ENCODE measurements at regions not wholly inside any gene's neighbourhood (a gene's known extent, or its start where the extent isn't known, plus 50 kb on each side); places are given as distances from the start of the nearest gene placed in this dataset.
"Not testable (repeated sequence)": the region's sequence is repeated elsewhere in the genome, so short reads cannot be mapped to it uniquely, and the experiment has no call there.

DNA sequence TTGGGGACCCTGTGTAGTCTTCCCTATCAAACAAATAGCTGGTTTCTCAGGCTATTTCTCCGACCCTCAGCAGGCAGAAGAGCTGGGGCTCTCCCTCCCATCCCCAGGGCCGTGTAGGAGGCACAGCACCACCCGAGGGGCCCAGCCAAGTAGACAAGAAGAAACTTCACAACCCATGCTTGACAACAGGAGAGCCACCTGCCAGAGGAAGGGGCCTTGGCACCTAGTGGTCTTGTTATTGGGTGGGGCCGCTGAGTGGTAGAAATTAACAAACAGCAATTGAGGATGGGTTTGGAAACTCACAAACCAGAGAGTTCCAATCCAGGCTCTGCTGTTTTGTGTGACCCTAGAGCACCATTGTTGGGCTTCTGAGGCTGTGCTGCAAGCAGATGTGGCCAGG lies 108.5 kb upstream of the CHD6 start:
- no peak for DNase-seq (ENCODE audit: low read depth in 2 of 2)

DNA sequence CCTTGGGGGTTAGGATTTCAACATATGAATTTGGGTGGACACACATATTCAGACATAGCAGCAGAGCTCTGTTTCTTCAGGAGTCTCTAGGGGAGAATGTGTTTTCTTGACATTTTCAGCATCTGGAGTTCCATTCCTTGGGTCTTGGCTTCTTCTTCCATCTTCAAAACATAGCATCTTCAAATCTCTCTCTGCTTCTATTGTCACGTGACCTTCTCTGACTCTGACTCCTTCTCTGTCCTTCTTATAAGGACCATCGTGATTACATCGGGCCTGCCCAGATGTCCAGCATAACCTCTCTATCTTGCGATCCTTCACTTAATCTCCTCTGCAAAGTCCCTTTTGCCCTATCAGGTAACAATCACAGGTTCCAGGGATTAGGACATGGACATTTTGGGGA lies 101.0 kb upstream of the CHD6 start:
- no peak for DNase-seq (ENCODE audit: low read depth in 2 of 2)

DNA sequence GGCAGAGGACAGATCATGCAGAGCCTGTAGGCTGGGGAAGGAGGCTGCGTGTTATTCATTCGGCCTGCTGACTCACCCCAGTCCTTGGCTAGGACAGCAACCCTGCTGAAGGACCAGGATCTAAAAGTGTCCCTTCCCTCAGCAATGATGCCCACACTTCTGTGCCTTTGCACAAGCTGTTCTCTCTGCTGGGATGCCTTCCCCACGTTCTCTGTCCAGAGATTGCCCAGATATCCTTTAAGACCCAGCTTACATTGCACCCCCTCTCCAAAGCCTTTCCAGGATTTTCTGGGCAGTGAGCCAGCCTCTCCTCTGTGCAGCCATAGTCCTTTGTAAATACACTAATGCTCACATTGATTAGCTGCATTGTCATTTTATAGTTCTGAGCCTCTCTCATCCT lies 99.3 kb upstream of the CHD6 start:
- DNase-seq (ENCODE audit: low read depth in 2 of 2) = no peak

DNA sequence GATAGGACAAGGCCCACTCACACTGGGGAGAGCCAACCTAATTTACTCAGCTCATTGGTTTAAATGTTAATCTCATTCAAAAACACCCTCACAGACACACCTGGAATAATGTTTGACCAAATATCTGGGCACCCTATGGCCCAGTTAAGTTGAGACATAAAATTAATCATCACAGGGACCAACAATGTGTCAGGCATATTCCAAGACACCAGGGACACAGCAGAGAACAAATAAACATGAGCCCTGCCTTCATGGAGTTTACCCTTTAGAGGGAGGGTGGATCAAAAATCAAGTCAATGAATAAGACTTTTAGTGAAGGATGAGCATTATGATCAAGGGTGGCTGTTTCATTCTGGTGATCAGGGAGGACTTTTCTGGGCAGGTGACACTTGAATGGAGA lies 98.7 kb upstream of the CHD6 start:
- DNase-seq (ENCODE audit: low read depth in 2 of 2) = no peak

DNA sequence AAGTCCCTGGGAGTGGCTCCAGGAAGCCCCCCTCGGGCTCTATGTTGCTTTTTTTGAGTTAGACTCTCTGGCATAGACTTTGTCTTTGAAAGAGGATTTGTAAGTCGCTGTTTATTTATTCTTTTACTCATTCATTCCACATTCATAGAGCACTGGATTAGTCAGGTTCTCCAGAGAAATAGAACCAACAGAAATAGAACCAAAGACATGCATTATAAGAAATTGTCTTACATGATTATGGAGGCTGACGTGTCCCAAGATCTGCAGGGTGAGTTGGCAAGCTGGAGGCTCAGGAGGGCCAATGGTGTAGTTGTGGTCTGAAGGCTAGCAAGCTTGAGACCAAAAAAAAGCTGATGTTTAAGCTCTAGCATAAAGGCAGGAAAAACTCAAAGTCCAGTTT lies 98.3 kb upstream of the CHD6 start:
- DNase-seq (ENCODE audit: low read depth in 2 of 2) = no peak

DNA sequence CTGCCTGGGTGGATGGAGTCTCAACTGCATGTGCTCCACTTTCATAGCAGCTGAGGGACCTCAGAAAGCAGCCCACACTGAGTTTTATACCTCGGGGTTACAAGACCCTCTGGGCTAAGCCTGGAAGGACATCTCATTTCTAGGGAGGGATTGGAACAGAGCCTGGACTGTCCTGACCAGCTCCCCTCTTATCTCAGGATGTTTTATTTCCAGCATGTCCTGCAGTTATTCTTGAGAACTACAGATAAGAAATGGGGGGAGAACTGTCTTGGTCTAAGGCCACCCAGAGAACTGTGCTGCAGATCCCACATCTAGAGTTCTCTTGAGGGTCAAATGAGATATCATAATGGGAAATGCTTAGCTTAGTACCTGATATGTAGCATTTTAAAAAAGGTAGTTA lies 97.3 kb upstream of the CHD6 start:
- no peak for DNase-seq (ENCODE audit: low read depth in 2 of 2)

DNA sequence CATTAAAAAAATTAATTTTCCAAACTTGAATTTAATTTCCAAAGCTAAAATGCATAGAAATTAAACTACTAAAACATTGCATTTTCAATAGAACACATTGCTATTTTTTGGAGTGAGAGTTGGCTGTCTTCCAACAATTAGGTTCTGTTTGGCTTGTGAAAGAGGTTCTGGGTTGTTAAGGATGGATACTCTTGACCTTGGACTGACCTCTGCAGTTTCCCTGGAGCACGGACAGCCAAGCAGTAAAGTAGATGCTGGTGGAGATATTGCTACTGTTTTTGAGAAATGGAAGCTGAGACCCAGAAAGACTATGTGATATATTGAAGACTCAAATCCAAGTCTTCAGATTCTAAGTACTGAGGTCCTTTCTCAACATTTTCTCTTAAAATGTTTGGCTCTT lies 95.9 kb upstream of the CHD6 start:
- DNase-seq (ENCODE audit: low read depth in 2 of 2) = no peak

DNA sequence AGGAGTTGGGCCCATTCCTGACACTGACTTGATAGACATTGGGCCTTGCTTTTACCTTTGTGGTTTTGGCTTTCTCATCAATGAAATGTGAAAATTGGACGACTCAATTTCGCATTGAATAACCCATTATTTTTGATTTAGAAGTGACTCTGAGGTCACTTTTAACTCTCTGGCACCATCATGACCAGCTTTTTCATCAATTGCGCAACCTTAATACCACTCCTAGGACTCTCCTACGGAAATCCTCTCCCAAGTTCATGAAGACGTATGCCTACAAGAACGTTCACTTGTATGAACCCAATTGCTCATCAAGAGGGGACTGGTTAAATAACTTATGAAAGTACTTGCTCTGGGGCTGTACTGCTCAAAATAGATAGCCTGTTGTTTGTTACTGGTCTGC lies 86.7 kb upstream of the CHD6 start:
- no peak for DNase-seq (ENCODE audit: low read depth in 2 of 2)

DNA sequence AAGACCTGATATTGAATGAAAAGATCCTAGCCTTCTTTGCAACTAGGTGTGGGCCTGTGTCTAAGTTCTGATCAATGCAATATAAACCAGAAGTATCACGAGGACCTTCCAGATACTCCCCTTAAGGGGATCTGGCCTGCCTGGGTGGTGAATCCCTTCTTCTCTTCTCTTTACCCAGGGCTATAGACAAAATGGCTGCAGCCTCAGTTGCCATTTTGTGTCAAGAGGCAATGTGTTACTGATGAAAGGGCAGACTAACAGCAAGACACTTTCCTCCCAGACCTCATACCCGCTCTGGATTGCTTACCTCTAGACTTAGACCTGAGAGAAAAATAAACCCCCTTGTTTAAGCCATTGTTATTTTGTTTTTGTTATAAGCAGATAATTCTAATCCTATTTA lies 84.5 kb upstream of the CHD6 start:
- DNase-seq (ENCODE audit: low read depth in 2 of 2) = no peak

DNA sequence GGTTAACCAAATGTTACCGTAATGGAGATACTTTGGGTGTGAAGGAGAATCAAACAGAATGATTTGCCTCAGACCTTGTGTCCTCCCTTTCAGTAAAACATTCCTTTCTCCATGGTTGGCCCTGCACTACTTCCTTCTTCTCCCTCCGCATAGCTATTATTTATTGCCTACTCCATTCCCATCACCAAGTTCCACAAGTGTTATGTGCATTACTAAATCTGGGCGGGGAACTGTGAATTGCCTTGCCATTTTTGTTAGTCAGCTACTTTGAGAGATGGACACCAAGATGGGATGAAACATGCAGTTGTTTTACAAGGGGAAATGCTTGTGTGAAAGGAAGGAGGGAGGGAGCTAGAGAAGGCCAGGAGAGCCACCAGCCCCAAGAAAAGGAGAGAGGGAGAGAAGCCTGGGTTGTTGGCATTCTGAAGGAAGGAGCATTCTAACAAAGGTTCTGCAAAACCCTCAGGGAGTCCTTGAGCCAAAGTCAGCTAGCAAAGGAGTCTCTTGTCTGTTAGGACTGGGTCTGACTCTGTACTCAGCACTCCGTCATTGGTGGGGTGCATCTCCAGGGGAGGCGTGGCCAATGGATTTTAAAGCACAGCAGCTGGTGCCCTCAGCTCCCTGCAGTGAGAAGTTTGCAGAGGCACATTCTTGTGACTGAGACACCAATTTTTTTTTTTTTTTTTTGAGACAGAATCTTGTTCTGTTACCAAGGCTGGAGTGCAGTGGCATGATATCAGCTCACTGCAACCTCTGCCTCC lies 83.6 kb upstream of the CHD6 start:
- no peak for DNase-seq (ENCODE audit: low read depth in 2 of 2)

DNA sequence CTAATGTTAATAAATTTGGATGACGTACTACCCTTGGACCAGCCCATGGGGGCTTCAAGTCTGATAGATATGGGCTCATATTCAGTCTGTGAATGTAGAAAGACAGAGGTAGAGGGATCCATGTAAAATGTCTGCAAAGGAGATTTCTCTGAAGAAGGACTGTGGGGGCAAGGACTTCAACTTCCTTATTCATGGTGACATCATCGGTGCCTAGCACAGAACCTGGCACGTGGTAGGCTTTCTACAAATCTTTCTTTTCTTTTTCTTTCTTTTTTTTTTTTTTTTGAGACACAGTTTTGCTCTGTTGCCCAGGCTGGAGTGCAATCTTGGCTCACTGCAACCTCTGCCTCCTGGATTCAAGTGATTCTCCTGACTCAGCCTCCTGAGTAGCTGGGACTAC lies 81.5 kb upstream of the CHD6 start:
- not testable (repeated sequence) for DNase-seq (ENCODE audit: low read depth in 2 of 2)

DNA sequence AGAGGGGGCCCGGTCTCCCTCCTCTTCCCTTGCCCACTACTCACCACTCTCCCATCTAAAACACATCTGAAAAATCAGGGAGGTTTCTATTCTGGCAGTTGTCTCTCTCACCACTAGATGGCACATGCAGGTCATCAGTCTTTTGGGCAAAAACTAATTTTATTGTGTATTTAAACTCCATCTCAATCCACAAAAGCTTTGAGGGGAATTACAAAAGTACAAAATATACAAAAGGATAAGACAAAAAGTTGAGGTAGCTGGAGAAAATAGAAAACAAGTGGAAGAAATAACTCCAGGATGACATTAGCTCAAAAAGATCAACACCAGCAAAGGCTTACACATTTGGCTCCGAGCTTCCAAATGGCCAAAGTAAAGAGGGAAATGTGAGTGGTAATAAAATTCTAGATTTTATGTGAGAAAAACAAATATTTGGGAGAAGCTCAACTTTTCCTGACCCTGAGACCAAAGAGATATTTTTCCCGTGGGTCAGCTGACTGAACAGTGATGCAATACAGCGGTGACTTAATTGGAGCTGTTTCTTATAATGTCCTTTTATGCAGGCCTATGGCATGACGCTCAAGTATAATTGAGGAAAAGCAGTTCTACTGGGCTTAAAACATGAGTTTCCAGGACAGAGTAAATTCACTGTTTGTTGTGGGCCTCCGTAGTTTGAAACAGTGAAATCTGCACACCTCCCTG lies 79.8 kb upstream of the CHD6 start:
- peak in 1 of 2 donors; percentile 44 for DNase-seq (ENCODE audit: low read depth in 2 of 2)

DNA sequence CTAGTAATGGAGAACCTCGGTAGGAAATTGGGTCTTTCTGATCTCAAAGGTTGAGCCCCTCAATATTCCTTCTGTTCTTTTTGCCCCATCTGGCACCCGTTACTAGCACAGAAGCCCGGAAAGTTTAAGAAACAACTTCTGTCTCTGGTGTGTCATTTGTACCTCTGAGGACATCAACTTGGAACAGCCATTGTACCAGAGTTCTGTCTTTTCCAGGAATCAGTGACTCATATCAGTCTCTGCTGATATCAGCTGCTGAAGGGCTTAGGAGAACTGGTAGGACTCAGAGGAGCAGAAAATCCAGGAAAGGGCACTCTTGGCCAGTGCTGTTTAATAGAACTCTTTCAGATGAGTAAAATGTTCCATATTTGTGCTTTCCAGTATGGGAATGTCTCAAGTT lies 78.3 kb upstream of the CHD6 start:
- DNase-seq (ENCODE audit: low read depth in 2 of 2) = no peak

DNA sequence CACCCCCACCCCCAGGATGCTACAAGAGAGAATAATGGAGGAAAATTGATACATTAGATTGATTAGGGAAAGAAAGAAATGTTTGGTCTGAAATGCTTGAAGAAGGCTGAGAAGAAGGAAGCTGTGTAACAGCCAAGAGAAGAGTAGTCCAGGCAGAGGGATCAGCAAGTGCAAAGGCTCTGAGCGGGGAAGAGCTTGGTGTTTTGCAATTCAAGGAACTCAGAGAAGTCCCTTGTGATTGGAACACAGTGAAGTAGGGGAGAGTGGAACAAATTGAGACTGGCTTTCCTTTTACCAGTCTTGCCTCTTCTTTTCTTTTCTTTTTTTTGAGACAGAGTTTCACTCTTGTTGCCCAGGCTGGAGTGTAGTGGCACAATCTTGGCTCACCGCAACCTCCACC lies 76.6 kb upstream of the CHD6 start:
- DNase-seq (ENCODE audit: low read depth in 2 of 2) = no peak

DNA sequence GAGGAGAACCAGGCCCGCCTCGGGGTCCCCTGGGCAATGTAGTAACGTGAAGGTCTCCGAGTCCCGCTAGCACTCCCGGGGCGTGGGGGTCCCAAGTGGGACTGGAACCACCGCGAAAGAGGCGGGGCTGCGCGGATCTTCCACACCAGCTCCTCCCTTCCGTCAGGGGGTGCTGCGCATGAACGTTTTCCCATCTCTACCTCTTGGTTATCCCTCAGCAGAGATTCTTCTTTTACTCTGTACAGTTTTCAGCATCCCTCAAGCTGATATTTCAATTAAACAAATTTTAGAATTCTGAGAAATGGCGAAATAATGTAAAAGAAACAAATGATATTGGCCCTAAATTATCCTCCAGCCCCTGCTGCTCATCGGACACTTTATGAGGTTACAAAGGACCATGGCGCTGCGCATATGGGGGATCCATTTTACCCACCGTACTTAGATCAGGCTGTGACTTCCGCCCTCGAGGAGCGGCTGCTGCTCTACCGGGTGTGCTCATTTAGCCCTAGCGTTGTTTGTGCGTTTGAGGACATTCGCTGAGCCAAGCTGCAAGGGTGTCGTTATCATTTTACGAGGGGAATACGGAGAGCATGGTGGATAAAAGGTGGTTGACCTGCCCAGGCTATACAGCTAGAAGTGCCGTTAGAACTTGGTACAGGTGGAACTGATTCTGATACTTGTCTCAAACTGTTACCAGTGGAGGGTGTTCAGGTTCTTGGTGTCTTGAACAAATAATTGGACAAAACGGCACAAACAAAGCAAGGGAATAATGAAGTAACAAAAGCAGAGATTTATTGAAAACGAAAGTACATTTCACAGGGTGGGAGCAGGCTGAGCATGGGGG lies 75.2 kb upstream of the CHD6 start:
- DNase-seq (ENCODE audit: low read depth in 2 of 2) = peak; percentile 89 to 91

DNA sequence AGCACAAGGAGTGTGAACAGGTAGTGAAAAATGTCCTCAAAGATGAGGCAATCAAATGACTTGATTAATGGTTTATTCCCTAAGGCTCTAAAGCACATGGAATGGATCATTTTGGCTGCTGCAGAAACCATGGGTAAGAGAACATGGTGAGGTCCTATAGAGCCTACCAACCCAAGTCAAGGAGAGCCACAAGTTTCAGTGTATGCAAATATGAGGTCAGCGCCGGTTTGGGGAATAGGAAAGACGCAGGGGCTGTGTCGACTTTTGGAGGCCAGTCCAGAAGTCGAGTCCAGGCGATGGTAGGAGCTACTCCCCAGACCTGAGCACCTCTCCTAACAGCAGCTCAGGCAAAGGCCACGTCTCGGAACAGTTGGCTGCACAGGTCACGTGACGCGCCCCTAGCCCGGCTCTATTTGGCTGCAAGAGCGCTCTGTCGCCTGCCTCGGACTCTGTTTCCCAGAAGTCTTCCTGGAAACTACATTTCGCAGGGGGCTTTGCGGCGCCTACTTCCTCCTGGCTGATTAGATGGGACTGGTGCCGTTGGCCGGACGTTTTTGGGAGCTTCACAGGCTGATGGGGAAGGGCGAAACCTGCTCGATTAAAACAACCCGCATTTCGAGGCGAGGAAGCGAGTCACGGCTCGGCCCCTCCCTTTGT lies 74.4 kb upstream of the CHD6 start:
- peak; percentile 55 to 59 for DNase-seq (ENCODE audit: low read depth in 2 of 2)

DNA sequence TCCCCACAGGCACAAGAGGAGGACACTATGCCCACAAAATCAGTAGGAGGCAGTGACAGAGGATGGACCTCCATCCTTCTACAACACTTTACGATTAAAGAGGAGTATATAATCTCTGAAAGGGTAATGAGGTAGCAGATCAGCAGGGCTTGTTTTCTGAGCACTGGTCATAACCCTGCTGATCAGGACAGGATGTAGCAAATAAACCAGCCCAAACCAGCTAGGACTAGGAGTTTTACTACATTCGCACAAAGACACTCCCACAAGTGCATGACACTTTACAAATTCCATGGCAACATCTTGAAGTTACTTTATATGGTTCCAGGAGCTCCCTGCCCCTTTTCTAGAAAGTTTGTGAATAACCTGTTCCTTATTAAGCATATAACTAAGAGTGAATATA lies 73.3 kb upstream of the CHD6 start:
- DNase-seq (ENCODE audit: low read depth in 2 of 2) = no peak

DNA sequence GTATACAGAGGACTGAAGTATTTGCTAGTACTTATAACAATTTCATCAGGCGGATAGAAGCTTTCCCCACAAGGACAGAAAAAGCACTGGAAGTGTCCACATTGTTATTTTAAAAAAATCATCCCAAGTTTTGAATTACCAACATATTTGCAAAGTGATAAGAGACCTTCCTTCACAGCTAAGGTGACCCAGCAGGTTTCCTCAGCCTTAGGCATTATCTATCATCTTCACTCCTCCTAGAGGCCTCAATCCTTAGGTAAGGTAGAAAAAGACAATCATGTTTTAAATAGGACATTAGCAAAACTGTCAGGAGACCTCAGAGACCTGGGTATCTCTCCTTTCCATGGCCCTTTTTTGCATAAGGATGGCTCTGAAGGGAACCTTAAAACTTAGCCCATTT lies 72.5 kb upstream of the CHD6 start:
- DNase-seq (ENCODE audit: low read depth in 2 of 2) = no peak

DNA sequence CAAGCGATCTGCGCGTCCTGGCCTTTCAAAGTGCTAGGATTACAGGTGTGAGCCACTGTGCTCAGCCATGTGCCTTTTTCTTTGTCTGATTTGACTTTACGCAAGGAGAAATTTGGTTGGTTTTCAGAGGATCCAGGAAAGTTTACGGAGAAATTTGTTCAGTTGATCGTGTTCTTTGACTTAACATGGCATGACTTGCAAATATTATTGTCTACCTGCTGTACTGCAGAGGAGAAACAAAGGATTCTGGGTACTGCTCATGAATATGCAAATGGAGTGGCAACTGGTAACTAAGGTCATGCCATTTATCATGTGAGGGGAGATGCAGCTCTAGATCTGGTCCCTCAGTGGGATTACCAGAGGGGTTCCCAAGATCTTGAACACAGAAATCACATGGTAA lies 68.8 kb upstream of the CHD6 start:
- DNase-seq (ENCODE audit: low read depth in 2 of 2) = no peak

DNA sequence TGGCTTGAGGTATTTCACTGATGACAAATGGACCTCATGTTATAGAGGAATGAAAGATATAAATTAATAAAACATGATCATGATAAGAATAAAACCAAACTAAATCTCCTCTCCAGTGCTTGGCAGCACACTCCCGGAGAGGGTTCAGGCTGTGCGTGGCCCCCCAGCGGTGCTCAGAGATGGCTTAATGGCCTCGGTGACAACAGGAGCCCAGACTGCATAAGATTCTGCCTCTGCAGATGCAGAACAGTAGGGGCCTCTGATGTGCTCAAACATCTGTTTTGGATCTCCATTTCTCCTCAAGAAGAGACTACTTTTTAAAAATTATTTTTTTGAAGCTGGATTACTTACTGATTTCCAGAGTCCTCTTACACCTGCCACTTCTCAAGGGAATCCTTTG lies 67.0 kb upstream of the CHD6 start:
- not testable (repeated sequence) for DNase-seq (ENCODE audit: low read depth in 2 of 2)

DNA sequence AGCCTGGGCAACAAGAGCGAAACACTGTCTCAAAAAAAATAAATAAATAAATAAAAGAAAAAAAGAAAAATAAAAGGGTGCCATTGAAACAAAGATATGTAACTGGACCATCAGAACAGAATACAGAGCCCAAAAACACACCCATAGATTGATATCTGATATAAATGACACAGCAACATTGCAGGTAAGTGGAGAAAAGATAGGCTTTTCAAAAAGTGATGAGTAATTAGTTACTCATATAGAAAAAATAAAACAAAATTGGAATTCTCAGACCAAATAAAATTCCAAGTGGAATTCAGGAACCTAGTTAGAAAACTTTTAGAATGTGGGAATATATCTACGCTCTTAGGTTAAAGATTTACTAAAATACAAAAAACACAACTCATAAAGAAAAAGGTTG lies 60.6 kb upstream of the CHD6 start:
- no peak for DNase-seq (ENCODE audit: low read depth in 2 of 2)

DNA sequence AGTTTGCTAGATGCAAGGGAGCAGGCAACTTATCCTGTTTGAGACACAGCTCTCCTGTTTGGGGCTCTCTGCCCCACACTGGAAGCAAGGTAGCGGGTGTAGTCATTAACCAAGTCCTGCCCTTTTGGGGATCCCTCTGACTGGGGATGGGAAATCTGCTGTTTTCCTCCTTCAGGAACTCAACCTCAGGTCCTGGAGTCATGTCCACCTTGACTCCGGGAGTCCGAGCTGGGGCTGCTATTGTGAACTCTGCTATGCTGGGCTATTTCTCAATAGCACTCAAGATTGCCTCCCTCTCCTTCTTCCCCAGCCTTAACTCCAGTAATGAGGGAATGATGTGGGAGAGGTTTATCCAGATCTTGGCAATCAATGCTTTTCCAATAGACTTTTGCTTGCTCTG lies 54.1 kb upstream of the CHD6 start:
- no peak for DNase-seq (ENCODE audit: low read depth in 2 of 2)
